CD14-positive monocyte (primary cell): ENCODE measurements at regions not wholly inside any gene's neighbourhood (a gene's known extent, or its start where the extent isn't known, plus 50 kb on each side); places are given as distances from the start of the nearest gene placed in this dataset.

ENCODE experiments used
- DNase-seq, 3 donors: peaks; one replicate each; pipeline ENCODE4 v3.0.0-alpha.2; 2011 to 2022
- H2AFZ ChIP-seq: 2 replicates; pipeline ENCODE4 v1.6.0; 2012; ENCODE audit warnings: mild to moderate bottlenecking, low read depth, low read length, inconsistent platforms; ENCODE audit not compliant: insufficient read depth, poor library complexity, severe bottlenecking
- H3K27ac ChIP-seq, 2 donors: 1 replicate in 1 of 2; 2 replicates in 1 of 2; pipeline ENCODE4 v1.5.1; 2012 to 2013; ENCODE audit warnings: low read length in 2 of 2, control low read depth in 1 of 2, inconsistent platforms in 1 of 2, low read depth in 1 of 2, mild to moderate bottlenecking in 1 of 2
- H3K27me3 ChIP-seq, 2 donors: one replicate each; pipeline versions ENCODE4 v1.6.0 to v1.6.1; 2011 to 2013; ENCODE audit warnings: low read length in 2 of 2; ENCODE audit not compliant: control insufficient read depth in 2 of 2, insufficient read depth in 2 of 2
- H3K36me3 ChIP-seq, 2 donors: replicated peaks in 1 of 2; 1 replicate in 1 of 2; 2 replicates in 1 of 2; pipeline versions ENCODE4 v1.5.1 to v1.6.1; 2012 to 2013; ENCODE audit warnings: low read length in 2 of 2, control low read depth in 1 of 2, inconsistent platforms in 1 of 2, mild to moderate bottlenecking in 1 of 2; ENCODE audit not compliant: insufficient read depth in 2 of 2, control insufficient read depth in 1 of 2
- H3K4me1 ChIP-seq, 2 donors: 1 replicate in 1 of 2; 2 replicates in 1 of 2; pipeline versions ENCODE4 v1.5.1 to v1.6.1; 2012 to 2013; ENCODE audit warnings: low read length in 2 of 2, control low read depth in 1 of 2, inconsistent platforms in 1 of 2, mild to moderate bottlenecking in 1 of 2, moderate library complexity in 1 of 2; ENCODE audit not compliant: insufficient read depth in 2 of 2, control insufficient read depth in 1 of 2
- H3K4me2 ChIP-seq: replicated peaks from 2 replicates; pipeline ENCODE3; 2012; ENCODE audit warnings: low read length, moderate library complexity, mild to moderate bottlenecking; ENCODE audit not compliant: poor library complexity, severe bottlenecking; ENCODE audit errors: extremely low read depth
- H3K4me3 ChIP-seq, 3 experiments: fragments of 200-600 bp in 1 of 3; sonication (generic) in 1 of 3; replicated peaks in 1 of 3; 1 replicate in 2 of 3; 2 replicates in 1 of 3; pipeline ENCODE4 v1.5.1; 2011 to 2013; ENCODE audit warnings: low read length in 3 of 3, mild to moderate bottlenecking in 3 of 3, control low read depth in 2 of 3, low read depth in 2 of 3, inconsistent platforms in 1 of 3, moderate library complexity in 1 of 3
- H3K79me2 ChIP-seq: 2 replicates; pipeline ENCODE4 v1.6.0; 2012; ENCODE audit warnings: mild to moderate bottlenecking, control low read depth, inconsistent platforms, low read length, moderate library complexity; ENCODE audit not compliant: insufficient read depth
- H3K9ac ChIP-seq: 2 replicates; pipeline ENCODE4 v1.6.0; 2017; ENCODE audit warnings: low read length, mild to moderate bottlenecking; ENCODE audit not compliant: insufficient read depth, poor library complexity, severe bottlenecking
- H3K9me3 ChIP-seq, 2 donors: replicated peaks in 1 of 2; 1 replicate in 1 of 2; 2 replicates in 1 of 2; pipeline versions ENCODE4 v1.5.1 to v1.6.1; 2012 to 2013; ENCODE audit warnings: low read length in 2 of 2, control low read depth in 1 of 2; ENCODE audit not compliant: control insufficient read depth in 1 of 2, insufficient read depth in 1 of 2
- H4K20me1 ChIP-seq: 2 replicates; pipeline ENCODE4 v1.6.0; 2012; ENCODE audit warnings: mild to moderate bottlenecking, low read length, control low read depth, moderate library complexity; ENCODE audit not compliant: insufficient read depth
- H3K27ac Mint-ChIP-seq, 7 donors: one replicate each; pipeline ENCODE4 v1.8.0; 2020; ENCODE audit warnings: mild to moderate bottlenecking in 7 of 7, mixed read lengths in 7 of 7, moderate library complexity in 6 of 7, inconsistent platforms in 2 of 7
- H3K27me3 Mint-ChIP-seq, 3 donors: one replicate each; pipeline ENCODE4 v1.8.0; 2021 to 2022; ENCODE audit warnings: low read depth in 3 of 3, mild to moderate bottlenecking in 3 of 3, mixed read lengths in 3 of 3, moderate library complexity in 3 of 3, inconsistent platforms in 1 of 3
- H3K36me3 Mint-ChIP-seq, 2 donors: one replicate each; pipeline ENCODE4 v1.8.0; 2020; ENCODE audit warnings: mixed read lengths in 2 of 2, inconsistent platforms in 1 of 2, mild to moderate bottlenecking in 1 of 2
- H3K4me1 Mint-ChIP-seq: one replicate; pipeline ENCODE4 v1.8.0; 2020; ENCODE audit warnings: mild to moderate bottlenecking, mixed read lengths
- H3K4me3 Mint-ChIP-seq, 2 donors: one replicate each; pipeline ENCODE4 v1.8.0; 2020; ENCODE audit warnings: mild to moderate bottlenecking in 2 of 2, mixed read lengths in 2 of 2, moderate library complexity in 1 of 2
- H3K9me3 Mint-ChIP-seq, 7 donors: one replicate each; pipeline ENCODE4 v1.8.0; 2020 to 2022; ENCODE audit warnings: mixed read lengths in 7 of 7, mild to moderate bottlenecking in 6 of 7, moderate library complexity in 6 of 7, inconsistent platforms in 2 of 7
- WGBS: methylation state at CpG from one replicate; pipeline ENCODE4 v1.1.5; 2013; ENCODE audit warnings: missing lambda C conversion rate; ENCODE audit not compliant: insufficient coverage; 5-methylcytosine and 5-hydroxymethylcytosine counted together
- intact Hi-C, 2 donors: fragments of 100-400 bp; cut with micrococcal nuclease; formaldehyde crosslinking; loops; one replicate each; pipeline versions ENCODE4 v1.15.0 to v1.15.1; 2023
- TF ChIP-seq, protein P1 (sequence below): fragments of 200-600 bp; IDR thresholded peaks from one replicate; pipeline ENCODE4 v1.8.0; 2022; ENCODE audit warnings: antibody characterized with exemption, mild to moderate bottlenecking

DNA sequence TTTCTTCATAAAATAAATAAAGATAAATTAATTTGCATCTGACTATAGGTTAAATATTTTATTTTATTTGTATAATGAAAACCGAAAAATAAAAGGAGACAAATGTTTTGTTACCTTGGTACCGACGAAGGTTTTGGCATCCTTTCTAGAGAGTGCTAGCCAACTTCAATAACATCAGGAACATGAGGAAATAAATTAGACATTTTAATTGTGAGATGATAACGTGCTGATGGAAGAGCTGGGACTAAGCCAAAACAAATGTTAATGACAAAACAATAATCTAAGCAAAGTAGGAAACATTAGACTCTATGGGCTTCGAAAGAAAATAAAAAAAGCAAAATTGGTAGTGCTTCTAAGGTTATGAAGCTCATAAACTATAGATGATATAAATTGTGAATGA is 201.0 kb downstream of the IRX2 start:
- Mint-ChIP-seq H3K36me3 (no peaks in the 10 kb centered on the region), H3K27me3 (peaks cover 0 to 2% (median 0%) of the 10 kb centered on the region in 3 donors), H3K9me3 (peaks cover 14 to 32% (median 18%) of the 10 kb centered on the region in 7 donors), H3K27ac (no peak overlapping the region), H3K4me1 (no peaks in the 10 kb centered on the region), H3K4me3 (no peak overlapping the region)
- intact Hi-C loops = no loop called here
- Histone ChIP-seq H3K4me2 (no peak overlapping the region), H3K36me3 (no peaks in the 10 kb centered on the region), H3K27ac (no peak overlapping the region), H3K79me2 (no peaks in the 10 kb centered on the region), H4K20me1 (no peaks in the 10 kb centered on the region), H2AFZ (no peak overlapping the region), H3K4me3 (no peak overlapping the region), H3K9ac (no peak overlapping the region), H3K27me3 (no peaks in the 10 kb centered on the region), H3K4me1 (no peaks in the 10 kb centered on the region), H3K9me3 (peaks cover 23 to 37% of the 10 kb centered on the region in 2 donors)
- no peak for DNase-seq
- WGBS = no CpG with 5 or more reads among the region's 5 CpGs
- TF ChIP-seq, protein P1, sequence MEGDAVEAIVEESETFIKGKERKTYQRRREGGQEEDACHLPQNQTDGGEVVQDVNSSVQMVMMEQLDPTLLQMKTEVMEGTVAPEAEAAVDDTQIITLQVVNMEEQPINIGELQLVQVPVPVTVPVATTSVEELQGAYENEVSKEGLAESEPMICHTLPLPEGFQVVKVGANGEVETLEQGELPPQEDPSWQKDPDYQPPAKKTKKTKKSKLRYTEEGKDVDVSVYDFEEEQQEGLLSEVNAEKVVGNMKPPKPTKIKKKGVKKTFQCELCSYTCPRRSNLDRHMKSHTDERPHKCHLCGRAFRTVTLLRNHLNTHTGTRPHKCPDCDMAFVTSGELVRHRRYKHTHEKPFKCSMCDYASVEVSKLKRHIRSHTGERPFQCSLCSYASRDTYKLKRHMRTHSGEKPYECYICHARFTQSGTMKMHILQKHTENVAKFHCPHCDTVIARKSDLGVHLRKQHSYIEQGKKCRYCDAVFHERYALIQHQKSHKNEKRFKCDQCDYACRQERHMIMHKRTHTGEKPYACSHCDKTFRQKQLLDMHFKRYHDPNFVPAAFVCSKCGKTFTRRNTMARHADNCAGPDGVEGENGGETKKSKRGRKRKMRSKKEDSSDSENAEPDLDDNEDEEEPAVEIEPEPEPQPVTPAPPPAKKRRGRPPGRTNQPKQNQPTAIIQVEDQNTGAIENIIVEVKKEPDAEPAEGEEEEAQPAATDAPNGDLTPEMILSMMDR = no peak

DNA sequence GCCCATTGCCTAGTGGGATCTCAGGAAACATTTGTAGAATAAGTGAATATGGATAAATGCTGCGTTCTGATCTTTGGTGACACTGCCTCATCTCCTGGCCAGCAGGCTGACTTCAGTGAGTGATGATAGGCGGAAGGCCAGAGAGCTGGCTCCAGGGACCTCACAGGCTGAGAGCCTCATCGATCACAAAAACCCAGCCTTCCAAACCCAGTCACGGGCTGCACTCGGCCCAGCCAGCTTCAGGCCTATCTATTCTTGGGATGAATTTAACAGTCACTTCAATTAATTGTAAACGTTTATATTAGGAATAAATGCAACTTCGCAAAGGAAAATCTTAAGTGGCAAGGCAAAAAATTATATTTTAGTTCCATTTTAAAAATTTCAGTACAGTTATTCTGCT is 201.6 kb downstream of the IRX2 start:
- H3K27me3 Mint-ChIP-seq = peaks cover 0 to 3% (median 0%) of the 10 kb centered on the region in 3 donors
- no peaks in the 10 kb centered on the region for H3K27me3 ChIP-seq
- no peak for DNase-seq
- H3K9me3 ChIP-seq = peaks cover 21 to 38% of the 10 kb centered on the region in 2 donors
- intact Hi-C loops = no loop called here
- no peak overlapping the region for H3K4me3 Mint-ChIP-seq
- H3K36me3 ChIP-seq = no peaks in the 10 kb centered on the region
- no peak overlapping the region for H3K27ac ChIP-seq
- no peak overlapping the region for H3K9ac ChIP-seq
- no peaks in the 10 kb centered on the region for H4K20me1 ChIP-seq
- WGBS = 97% methylated on average over 2 of the region's 7 CpGs
- peaks cover 11 to 30% (median 18%) of the 10 kb centered on the region in 7 donors for H3K9me3 Mint-ChIP-seq
- no peak overlapping the region for H3K4me3 ChIP-seq
- TF ChIP-seq, protein P1 = no peak
- H3K4me2 ChIP-seq = no peak overlapping the region
- H3K79me2 ChIP-seq = no peaks in the 10 kb centered on the region
- no peaks in the 10 kb centered on the region for H3K4me1 ChIP-seq
- no peak overlapping the region for H2AFZ ChIP-seq
- H3K27ac Mint-ChIP-seq = no peak overlapping the region
- H3K36me3 Mint-ChIP-seq = no peaks in the 10 kb centered on the region
- H3K4me1 Mint-ChIP-seq = no peaks in the 10 kb centered on the region
